ENCODE measurements at regions not wholly inside any gene's neighbourhood (a gene's known extent, or its start where the extent isn't known, plus 50 kb on each side); places are given as distances from the start of the nearest gene placed in this dataset.

DNA sequence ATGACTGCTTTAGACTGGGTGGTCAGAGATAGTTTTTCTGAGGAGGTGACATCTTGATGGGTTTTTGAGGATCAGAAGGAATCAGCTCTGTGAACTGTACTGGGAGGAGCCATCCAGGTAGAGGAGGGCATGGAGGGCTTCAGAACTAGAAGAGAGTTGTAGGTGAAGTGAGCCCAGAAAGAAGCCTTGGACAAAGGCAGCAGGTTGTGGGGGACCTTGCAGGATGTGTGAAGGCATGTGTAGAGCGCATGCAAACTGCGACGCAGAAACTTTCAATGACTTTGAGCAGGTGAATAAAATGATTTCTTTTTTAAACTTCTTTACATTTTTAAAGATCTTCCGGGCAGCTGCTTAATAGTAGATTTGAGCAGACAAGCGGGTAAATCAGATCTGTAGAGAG is 83.9 kb upstream of the SIX2 start:
- TF ChIP-seq, protein P1, sequence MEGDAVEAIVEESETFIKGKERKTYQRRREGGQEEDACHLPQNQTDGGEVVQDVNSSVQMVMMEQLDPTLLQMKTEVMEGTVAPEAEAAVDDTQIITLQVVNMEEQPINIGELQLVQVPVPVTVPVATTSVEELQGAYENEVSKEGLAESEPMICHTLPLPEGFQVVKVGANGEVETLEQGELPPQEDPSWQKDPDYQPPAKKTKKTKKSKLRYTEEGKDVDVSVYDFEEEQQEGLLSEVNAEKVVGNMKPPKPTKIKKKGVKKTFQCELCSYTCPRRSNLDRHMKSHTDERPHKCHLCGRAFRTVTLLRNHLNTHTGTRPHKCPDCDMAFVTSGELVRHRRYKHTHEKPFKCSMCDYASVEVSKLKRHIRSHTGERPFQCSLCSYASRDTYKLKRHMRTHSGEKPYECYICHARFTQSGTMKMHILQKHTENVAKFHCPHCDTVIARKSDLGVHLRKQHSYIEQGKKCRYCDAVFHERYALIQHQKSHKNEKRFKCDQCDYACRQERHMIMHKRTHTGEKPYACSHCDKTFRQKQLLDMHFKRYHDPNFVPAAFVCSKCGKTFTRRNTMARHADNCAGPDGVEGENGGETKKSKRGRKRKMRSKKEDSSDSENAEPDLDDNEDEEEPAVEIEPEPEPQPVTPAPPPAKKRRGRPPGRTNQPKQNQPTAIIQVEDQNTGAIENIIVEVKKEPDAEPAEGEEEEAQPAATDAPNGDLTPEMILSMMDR (conservative IDR thresholded peaks at IDR 0.05; ENCODE audit: low read depth, low read length), result no peak
- no peak for TF ChIP-seq EZH2 (IDR thresholded peaks at IDR 0.05; ENCODE audit: borderline replicate concordance, low read depth, low read length, poor library complexity, severe bottlenecking)

Data from A673 (cell line).